IMR-90 (cell line): ENCODE measurements at regions not wholly inside any gene's neighbourhood (a gene's known extent, or its start where the extent isn't known, plus 50 kb on each side); places are given as distances from the start of the nearest gene placed in this dataset.

Source experiments
- ATAC-seq: fragments of 200-7000 bp; cut with Tn5 transposase; 2 replicates; pipeline ENCODE4 v1.9.1; 2020; ENCODE audit warnings: low read depth, mild to moderate bottlenecking, moderate library complexity
- BruUV-seq: library from RNA; stranded (reverse); fragments of 400-500 nt; replicated peaks from 2 replicates; lab custom pipeline; 2021; lab: Mats Ljungman, UMichigan
- CTCF ChIA-PET: fragments of 300-600 bp; formaldehyde crosslinking; extraction: SDS; loops from one replicate; lab custom pipeline; 2021; ENCODE audit warnings: antibody characterized with exemption; lab: Yijun Ruan, JAX
- POLR2A ChIA-PET: fragments of 300-600 bp; sonication (Branson Sonifier 250); formaldehyde crosslinking; loops from one replicate; lab custom pipeline; 2022; ENCODE audit warnings: antibody characterized with exemption; ENCODE audit not compliant: unreplicated experiment; lab: Charles Lee
- DNase-seq: peaks from one replicate; pipeline ENCODE4 v3.0.0; 2013
- H2AFZ ChIP-seq: replicated peaks from 2 replicates; pipeline ENCODE3; 2013; ENCODE audit warnings: low read length, mild to moderate bottlenecking; ENCODE audit not compliant: poor library complexity
- H2AK5ac ChIP-seq: 2 replicates; pipeline ENCODE4 v1.6.1; 2013; ENCODE audit warnings: low read depth, low read length, inconsistent platforms
- H2AK9ac ChIP-seq: replicated peaks from 2 replicates; pipeline ENCODE3; 2013; ENCODE audit warnings: mild to moderate bottlenecking, low read depth, low read length, moderate library complexity; ENCODE audit not compliant: poor library complexity
- H2BK120ac ChIP-seq: 2 replicates; pipeline ENCODE4 v1.6.1; 2013; ENCODE audit warnings: low read depth, low read length, inconsistent platforms
- H2BK15ac ChIP-seq: 3 replicates; pipeline ENCODE4 v1.6.1; 2013; ENCODE audit warnings: low read depth, low read length, inconsistent platforms
- H2BK20ac ChIP-seq: 2 replicates; pipeline ENCODE4 v1.6.1; 2013; ENCODE audit warnings: low read depth, mild to moderate bottlenecking, inconsistent platforms, low read length, moderate library complexity
- H2BK5ac ChIP-seq: 2 replicates; pipeline ENCODE4 v1.6.1; 2013; ENCODE audit warnings: mild to moderate bottlenecking, low read depth, low read length, inconsistent platforms; ENCODE audit not compliant: poor library complexity, severe bottlenecking
- H3K14ac ChIP-seq: replicated peaks from 2 replicates; pipeline ENCODE4 v1.6.1; 2013; ENCODE audit warnings: low read depth, low read length, inconsistent platforms
- H3K18ac ChIP-seq: 2 replicates; pipeline ENCODE4 v1.6.1; 2013; ENCODE audit warnings: low read depth, low read length, control low read depth
- H3K23ac ChIP-seq: 2 replicates; pipeline ENCODE4 v1.6.1; 2013; ENCODE audit warnings: low read depth, low read length, inconsistent platforms
- H3K27ac ChIP-seq: 2 replicates; pipeline ENCODE4 v1.5.1; 2013; ENCODE audit warnings: mild to moderate bottlenecking, control low read depth, low read length; ENCODE audit not compliant: insufficient read depth
- H3K27me3 ChIP-seq: 2 replicates; pipeline ENCODE4 v1.6.1; 2013; ENCODE audit warnings: low read length; ENCODE audit not compliant: control insufficient read depth, insufficient read depth
- H3K36me3 ChIP-seq: 2 replicates; pipeline ENCODE4 v1.6.1; 2013; ENCODE audit warnings: low read length, mixed read lengths; ENCODE audit not compliant: control insufficient read depth, insufficient read depth
- H3K4ac ChIP-seq: 2 replicates; pipeline ENCODE4 v1.6.1; 2013; ENCODE audit warnings: low read depth, low read length, inconsistent platforms
- H3K4me1 ChIP-seq: 2 replicates; pipeline ENCODE4 v1.6.1; 2013; ENCODE audit warnings: low read length, mixed read lengths; ENCODE audit not compliant: control insufficient read depth, insufficient read depth
- H3K4me2 ChIP-seq: 2 replicates; pipeline ENCODE4 v1.6.1; 2013; ENCODE audit warnings: low read depth, mild to moderate bottlenecking, control low read depth, low read length, moderate library complexity
- H3K4me3 ChIP-seq: 2 replicates; pipeline ENCODE4 v1.5.1; 2013; ENCODE audit warnings: low read depth, mild to moderate bottlenecking, control low read depth, low read length, moderate library complexity; ENCODE audit not compliant: insufficient read depth
- H3K56ac ChIP-seq: 2 replicates; pipeline ENCODE4 v1.6.1; 2013; ENCODE audit warnings: low read length, inconsistent platforms; ENCODE audit not compliant: insufficient read depth; ENCODE audit errors: extremely low read depth
- H3K79me1 ChIP-seq, 2 experiments: 2 replicates each; pipeline ENCODE4 v1.6.1; 2013; ENCODE audit warnings: low read length in 2 of 2, inconsistent platforms in 1 of 2, low read depth in 1 of 2
- H3K9ac ChIP-seq: 2 replicates; pipeline ENCODE4 v1.6.1; 2013; ENCODE audit warnings: low read depth, low read length, control low read depth
- H3K9me1 ChIP-seq: 2 replicates; pipeline ENCODE4 v1.6.1; 2013; ENCODE audit warnings: low read length, inconsistent platforms; ENCODE audit not compliant: insufficient read depth
- H3K9me3 ChIP-seq: 2 replicates; pipeline ENCODE4 v1.6.1; 2013; ENCODE audit warnings: low read length; ENCODE audit not compliant: control insufficient read depth, insufficient read depth
- H4K20me1 ChIP-seq: 2 replicates; pipeline ENCODE4 v1.6.1; 2013; ENCODE audit warnings: low read length, inconsistent platforms; ENCODE audit not compliant: insufficient read depth
- H4K5ac ChIP-seq: 2 replicates; pipeline ENCODE4 v1.6.1; 2013; ENCODE audit warnings: mild to moderate bottlenecking, low read depth, low read length, control low read depth
- H4K8ac ChIP-seq, 2 experiments: 2 replicates each; pipeline ENCODE4 v1.6.1; 2013; ENCODE audit warnings: low read depth in 2 of 2, low read length in 2 of 2, control low read depth in 1 of 2, inconsistent platforms in 1 of 2
- H4K91ac ChIP-seq: 2 replicates; pipeline ENCODE4 v1.6.1; 2013; ENCODE audit warnings: low read depth, low read length, inconsistent platforms; ENCODE audit not compliant: insufficient read depth
- BHLHE40 ChIP-seq: fragments of 150-350 bp; IDR thresholded peaks from 2 replicates; pipeline ENCODE4 v1.6.1; 2016; ENCODE audit warnings: mild to moderate bottlenecking, low read depth, low read length
- CHD1 ChIP-seq: IDR thresholded peaks from 2 replicates; pipeline ENCODE4 v1.6.1; 2012; ENCODE audit warnings: low read depth, low read length, improper control_type of control experiment
- ELK1 ChIP-seq: fragments of 150-350 bp; IDR thresholded peaks from 2 replicates; pipeline ENCODE4 v1.6.1; 2016; ENCODE audit warnings: low read depth, mild to moderate bottlenecking, low read length, moderate library complexity, borderline replicate concordance
- FOS ChIP-seq: fragments of 150-350 bp; IDR thresholded peaks from 2 replicates; pipeline ENCODE4 v1.6.1; 2016; ENCODE audit warnings: low read depth, low read length
- RAD21 ChIP-seq: IDR thresholded peaks from 2 replicates; pipeline ENCODE4 v1.6.1; 2012; ENCODE audit warnings: low read length, improper control_type of control experiment
- SMC3 ChIP-seq: fragments of 150-350 bp; IDR thresholded peaks from 2 replicates; pipeline ENCODE4 v1.6.1; 2016; ENCODE audit warnings: low read depth, mild to moderate bottlenecking, antibody characterized with exemption, low read length, moderate library complexity
- WGBS, 2 experiments: methylation state at CpG; one replicate each; pipeline versions ENCODE4 v1.1.5 to v1.1.7; 2013; ENCODE audit warnings: missing lambda C conversion rate in 2 of 2; ENCODE audit not compliant: insufficient read length in 1 of 2; ENCODE audit errors: extremely low coverage in 2 of 2; 5-methylcytosine and 5-hydroxymethylcytosine counted together
- dilution Hi-C: fragments of 300-500 bp; cut with HindIII; formaldehyde crosslinking; loops from one replicate; pipeline ENCODE4 v1.14.3; 2018; ENCODE audit warnings: low sequenced_read_pairs; ENCODE audit not compliant: unreplicated experiment
- in situ Hi-C: fragments of 300-500 bp; cut with MboI; formaldehyde crosslinking; loops from 3 replicates; pipeline ENCODE4 v1.14.3; 2019; ENCODE audit warnings: low sequenced_read_pairs, inconsistent platforms, mixed read lengths
- intact Hi-C: fragments of 100-400 bp; cut with micrococcal nuclease; formaldehyde crosslinking; loops from 2 replicates; pipeline ENCODE4 v1.10.0; 2022

DNA sequence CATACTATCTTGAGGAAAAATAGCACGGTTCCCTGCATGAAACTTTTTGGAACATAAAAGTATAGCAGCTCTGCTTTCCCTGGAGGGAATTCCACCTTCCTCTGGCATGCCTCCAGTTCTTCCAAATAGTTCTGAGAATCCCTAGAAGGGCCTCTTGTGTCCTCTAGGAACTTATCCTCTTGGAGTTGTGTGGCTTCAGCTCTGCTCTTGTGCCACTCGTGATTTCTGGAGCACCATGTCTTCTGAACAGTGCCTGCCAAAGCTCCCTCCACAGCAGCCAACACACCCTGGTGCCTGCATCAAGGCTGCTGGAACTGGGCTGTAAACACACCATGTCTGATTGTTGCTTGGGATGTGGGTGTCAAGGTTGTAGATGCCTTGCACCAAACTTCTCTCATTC lies 65.7 kb upstream of the FLT1 start:
- no TSS peak for BruUV-seq
- Histone ChIP-seq H3K9me1 (peaks cover 13% of the 10 kb centered on the region), H4K91ac (peak overlapping the region; percentile 71), H2BK15ac (peak overlapping the region; percentile 62; the same call in 1 of the 3 replicates), H2AK9ac (no peak overlapping the region), H3K18ac (no peak overlapping the region), H2BK20ac (peak overlapping the region; percentile 74), H2AFZ (no peak overlapping the region), H3K4me3 (no peak overlapping the region), H2BK5ac (no peak overlapping the region), H3K79me1 (0 out of 4 replicates have a peak, but pooled peaks cover 0 to 5% of the 10 kb centered on the region in 2 experiments), H3K4ac (peak overlapping the region; percentile 45; the same call in 1 of the 2 replicates), H2AK5ac (peak overlapping the region; percentile 74; the same call in 1 of the 2 replicates), H3K27ac (no peak overlapping the region), H2BK120ac (peak overlapping the region; percentile 70), H3K9me3 (no peaks in the 10 kb centered on the region), H3K56ac (no peak overlapping the region), H3K27me3 (no peaks in the 10 kb centered on the region), H3K36me3 (no peaks in the 10 kb centered on the region), H3K4me2 (no peak overlapping the region), H4K8ac (0 out of 4 replicates have a peak overlapping the region, but pooled peaks of 1 of the 2 experiments have one; percentile 25), H3K9ac (no peak overlapping the region), H4K5ac (no peak overlapping the region), H3K14ac (peak overlapping the region; percentile 65), H3K4me1 (peaks cover 17% of the 10 kb centered on the region), H4K20me1 (no peaks in the 10 kb centered on the region), H3K23ac (no peak overlapping the region)
- ATAC-seq (no peak), DNase-seq (no peak)
- POLR2A ChIA-PET, result no interaction called here
- dilution Hi-C loops (no loop called here), in situ Hi-C loops (no loop called here), intact Hi-C loops (loop anchor here (1.0 kb wide), 1 partner anchor 32 kb away; no protein-coding TSS in a partner anchor)
- WGBS, 2 experiments, result no CpG with 5 or more reads among the region's 2 CpGs
- no peak for TF ChIP-seq BHLHE40
- TF ChIP-seq CHD1, result no peak
- TF ChIP-seq RAD21, result no peak
- no peak for TF ChIP-seq SMC3
- no peak for TF ChIP-seq FOS
- no peak for TF ChIP-seq ELK1
- CTCF ChIA-PET, result no interaction called here
